ENCODE measurements at regions not wholly inside any gene's neighbourhood (a gene's known extent, or its start where the extent isn't known, plus 50 kb on each side); places are given as distances from the start of the nearest gene placed in this dataset.

DNA sequence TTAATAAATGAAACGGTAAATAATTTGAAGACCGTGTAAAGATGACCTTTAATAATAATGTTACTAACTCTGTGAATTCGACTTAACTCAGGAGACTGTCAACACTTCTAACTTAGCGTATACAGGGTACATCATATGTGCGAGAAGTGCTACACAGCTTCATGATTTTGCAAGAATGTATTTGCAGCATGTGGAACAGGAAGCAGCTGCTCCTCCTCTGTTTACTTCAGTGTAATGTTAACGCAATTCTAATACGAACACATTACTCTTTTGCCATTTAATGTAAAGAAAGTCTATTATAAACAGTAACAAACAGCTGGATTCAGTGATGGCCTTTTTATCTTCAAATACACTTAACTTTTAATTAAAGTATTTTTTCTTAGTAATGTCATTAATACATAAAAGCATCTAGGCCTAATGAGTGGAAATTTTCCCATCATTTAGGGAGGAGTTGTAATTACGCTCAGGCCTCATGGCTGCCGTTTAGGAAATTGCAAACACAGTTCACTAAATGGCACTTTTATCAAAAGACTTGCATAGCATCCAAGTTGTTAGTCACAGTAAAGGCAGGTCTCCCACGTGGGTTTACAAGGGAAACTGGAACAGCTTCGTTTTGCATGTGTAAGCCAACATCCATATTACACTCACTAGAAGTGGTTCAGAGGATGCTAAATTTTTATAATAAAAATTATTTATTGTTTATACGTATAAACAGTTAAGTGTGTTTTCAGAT is 635.7 kb downstream of the FBXO15 start:
- DNase-seq, result no peak

DNA sequence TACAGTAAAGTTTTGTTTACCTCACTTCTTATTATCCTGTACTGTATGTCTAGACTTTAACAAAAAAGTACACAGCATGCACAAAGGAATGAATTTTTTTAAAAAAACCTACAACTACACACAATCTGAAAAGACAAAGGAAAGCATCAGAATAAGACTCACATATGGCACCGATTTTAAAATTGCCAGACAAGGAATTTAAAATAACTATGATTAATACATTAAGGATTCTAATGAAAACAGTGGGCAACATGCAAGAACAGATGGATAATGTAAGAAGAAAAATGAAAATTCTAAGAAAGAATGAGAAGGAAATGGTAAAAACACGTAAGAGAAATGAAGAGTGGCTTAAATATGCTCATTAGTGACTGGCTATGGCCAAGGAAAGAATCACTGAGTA is 638.2 kb downstream of the FBXO15 start:
- DNase-seq, result no peak

DNA sequence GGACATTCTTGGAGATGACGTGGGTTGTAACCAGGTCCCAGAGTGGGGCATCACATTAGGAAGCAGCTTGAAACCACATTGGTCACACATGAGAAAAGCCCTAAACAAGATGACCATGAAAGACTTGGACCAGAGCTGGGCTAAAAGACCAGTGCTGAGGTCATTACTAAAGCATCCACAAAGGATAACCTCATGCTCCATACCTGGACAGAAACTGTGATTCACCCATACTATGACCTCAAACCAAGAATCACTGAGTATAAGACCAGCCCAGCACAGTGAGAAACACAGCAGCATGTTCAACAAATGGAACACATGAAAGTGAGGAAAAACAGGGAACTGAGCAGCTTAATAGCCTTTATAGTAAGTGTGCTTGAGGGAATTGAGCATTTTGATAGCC is 635.5 kb upstream of the NETO1 start:
- no peak for DNase-seq

DNA sequence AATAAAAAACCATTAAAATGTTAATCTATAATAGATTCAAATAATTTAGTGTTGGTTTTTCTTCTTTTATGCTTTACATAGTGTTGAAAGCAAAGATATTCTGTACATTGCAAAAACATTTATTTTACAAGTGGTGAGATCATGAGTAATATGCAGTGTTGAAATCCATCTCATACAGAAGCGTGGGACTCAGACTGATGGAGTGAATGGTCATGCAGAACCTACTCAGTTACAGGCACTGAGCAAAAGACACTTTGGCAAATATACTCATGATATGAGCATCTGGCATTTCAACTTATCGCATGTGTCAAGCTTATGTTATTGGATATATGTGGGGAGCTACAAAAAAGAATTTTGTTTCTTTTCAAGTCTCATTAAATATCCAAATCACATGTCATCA is 620.2 kb upstream of the NETO1 start:
- no peak for DNase-seq

DNA sequence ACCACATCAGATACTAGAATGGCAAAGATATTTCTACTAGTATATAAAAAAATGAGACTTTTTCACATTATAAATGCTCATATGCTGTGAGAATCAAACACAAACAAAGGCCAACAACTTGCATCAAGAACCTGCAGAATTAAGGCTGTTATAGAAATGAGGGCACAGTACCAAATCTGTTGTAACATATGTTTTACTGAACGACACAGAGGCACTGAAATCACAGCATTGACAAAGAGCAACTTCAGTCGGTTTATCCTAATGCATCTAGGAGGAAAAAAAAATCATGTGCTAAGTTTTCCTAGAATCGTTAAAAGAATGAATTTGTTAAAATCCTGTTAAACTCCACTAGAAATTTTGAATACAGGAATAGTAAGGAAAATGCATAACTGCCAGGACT is 617.4 kb upstream of the NETO1 start:
- no peak for DNase-seq

DNA sequence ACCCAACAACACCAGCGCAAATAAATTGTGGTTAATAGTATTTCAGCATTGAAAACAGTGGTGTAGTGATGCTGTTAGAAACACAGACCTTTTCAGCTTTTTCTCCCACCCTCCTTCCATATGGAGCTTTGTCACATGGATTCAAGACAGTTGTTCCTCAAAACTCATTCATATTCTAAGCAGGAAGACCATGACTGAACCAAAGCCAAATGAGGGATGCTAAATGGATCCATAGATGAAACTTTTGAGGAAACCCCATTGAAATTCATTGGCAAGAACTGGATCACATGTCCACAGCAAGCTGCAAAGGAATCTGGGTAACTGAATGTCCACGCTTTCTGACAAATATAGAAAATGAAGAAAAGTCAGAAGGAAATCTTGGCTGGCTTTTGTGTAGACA is 615.1 kb upstream of the NETO1 start:
- no peak for DNase-seq

DNA sequence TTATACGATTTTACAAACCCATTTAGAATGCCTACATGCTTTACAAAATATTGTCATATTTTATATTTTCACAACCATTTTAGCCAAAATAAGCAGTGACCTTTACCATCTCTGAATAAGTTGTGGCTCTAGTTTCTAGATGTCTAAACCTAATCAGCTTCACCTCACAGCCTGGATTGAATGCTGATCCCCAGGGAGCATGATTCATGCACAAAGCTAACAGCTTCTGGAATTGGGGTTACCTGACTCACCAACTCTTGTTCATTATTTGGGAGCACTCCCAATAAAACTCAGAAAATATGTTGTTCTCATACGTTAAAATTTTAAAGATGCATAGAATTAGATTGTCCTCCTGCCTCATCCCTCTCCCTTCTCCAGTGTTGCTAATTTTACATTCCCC is 611.7 kb upstream of the NETO1 start:
- no peak for DNase-seq

DNA sequence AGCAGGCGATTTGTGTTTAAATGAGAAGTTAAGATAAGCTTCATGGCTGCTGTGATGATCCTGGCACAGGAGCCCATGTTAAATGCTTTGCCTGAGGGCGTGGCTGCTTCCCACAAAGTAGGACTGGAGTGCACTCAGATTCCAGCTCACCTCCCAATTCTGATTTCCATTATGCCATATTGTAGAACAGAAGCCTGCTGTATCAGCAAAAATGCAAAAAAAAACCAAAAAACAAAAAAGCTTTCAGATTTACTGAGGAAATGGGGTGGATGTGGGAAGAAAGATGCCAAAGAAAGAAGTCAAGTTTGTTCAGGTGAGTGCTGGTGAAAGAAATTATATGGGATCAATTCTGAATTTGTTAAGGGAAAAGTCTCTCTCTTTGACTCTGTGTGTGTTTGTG is 610.4 kb upstream of the NETO1 start:
- no peak for DNase-seq

DNA sequence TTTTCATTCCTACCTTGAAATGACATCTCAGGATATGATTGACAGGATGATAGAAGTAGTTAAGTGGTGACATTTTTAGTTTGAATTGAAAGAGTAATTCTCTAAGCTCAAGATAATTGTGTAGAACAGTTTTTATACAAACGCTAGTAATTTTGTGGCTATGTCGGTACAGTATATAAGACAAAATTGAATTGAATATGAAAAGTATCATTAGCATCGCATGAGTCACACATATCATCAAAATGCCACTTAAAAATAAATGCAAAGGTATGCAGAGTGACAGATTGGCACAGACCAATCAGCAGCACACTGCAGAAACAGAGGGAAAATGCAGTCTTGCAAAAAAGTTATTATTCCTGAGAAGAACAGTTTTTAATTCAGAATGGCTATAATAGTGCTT is 608.2 kb upstream of the NETO1 start:
- DNase-seq, result no peak

DNA sequence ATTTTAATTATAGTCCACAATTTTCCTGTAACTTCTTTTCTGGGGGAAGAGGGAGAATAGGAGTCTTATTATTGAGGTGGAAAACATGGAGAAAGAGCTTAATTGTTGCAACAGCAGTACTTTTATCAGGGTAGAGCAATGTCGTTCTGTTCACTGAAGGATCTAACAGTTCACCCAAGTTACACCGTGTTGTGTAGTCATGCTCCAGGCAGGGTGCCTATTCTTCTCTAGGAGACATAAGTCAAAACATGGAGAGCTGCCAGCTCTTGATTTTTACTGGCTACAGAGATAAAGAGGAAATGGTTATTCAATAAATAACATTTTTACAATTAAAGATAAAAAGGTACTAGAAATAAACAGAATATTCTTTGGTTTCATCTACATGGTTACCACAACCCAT is 594.3 kb upstream of the NETO1 start:
- DNase-seq, result no peak

DNA sequence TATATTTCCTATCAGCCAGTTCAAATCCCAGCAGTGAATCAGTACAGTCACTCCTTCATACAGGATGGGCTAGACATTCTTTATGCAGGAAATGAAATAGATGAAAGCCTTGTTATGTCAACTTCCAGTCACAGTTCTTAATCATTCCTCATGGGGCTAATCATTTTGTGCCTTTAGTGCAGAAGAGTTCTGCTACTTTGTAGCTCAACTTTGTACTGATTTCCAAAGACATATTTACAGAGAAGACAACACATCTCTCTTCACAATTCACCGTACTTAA is 593.9 kb upstream of the NETO1 start:
- no peak for DNase-seq

DNA sequence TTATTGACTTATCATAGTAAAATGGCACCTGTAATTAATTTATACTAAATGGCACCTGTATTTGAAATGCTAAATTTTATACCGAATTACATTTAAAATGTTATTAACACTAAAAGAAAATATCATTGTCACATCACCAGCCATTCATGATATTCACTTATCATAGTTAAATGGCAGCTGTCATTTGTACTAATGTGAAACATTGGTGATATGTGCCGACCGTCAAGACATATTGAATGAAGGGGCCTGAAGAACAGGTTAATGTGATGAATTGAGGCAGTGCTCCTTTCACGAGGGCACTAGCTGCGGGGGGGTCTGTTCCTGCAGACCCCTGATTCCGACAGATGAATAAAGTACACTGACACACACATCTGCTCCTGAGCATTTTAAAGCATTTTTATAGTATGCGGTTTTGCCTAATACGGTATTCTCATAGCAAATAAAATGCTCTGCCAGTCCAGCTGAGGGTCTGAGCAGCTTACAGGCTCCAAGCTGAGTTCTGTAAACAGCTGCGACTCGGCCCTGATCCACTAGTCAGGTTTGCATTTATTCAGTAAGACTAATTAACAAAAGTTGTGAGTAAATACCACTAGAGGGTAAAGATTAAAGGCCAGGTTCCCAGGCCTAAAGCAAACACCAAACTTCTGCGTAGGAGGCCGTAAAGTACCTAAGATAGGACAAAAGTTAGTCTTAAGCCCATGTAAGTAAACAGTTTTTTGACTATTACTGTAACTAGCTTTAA is 593.4 kb upstream of the NETO1 start:
- DNase-seq, result no peak

DNA sequence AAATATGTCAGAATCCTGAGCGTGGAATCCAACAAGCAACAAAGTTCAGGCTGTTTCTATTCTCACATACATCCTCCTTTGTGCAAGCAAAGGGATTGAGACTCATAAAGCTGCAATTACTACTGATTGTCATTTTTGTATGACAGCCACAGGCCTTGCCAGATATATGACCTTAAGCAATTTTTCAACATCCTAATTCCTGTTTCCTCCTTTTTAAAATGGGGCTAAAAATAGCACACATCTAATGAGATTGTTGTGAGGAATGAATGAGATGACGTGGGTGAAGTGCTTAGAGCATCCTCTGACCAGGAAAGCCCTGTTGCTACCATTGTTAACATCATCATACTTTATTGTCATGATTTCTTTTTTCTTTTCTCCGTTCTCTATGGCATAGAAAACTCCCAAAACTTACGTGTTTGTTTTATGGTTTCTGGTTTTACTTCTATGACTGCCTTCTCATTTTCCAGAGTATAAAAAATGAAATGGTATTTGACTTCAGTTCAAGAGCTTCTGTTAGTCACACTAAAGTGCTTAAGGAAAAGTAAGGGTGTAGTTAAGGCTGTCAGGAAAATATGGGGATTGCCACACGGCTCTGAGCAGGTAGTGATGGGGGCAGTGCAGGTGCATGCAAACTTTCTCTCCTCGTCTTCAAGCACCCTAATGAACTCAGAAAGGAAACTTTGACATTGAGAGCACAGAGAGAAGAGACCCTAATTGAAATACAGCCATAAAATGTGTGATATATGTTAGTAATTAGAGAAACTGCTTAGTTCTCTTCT is 590.6 kb upstream of the NETO1 start:
- DNase-seq, result no peak

DNA sequence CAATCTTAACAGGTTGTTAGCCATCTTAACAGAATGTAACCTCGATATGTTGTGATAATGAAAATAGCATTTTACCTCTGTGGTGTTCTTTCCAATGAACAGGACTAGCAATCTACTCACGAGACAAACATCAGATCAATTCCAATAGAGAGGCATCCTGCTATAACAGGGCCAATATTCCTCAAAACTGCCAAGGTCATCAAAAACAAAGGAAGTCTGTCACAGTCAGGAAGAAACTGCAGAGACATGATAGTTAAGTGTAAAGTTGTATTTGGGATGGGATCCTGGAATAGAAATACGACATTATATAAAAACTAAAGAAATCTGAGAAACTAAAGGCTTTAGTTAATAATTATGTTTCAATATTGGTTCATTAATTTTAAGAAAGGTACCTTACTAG is 588.9 kb upstream of the NETO1 start:
- no peak for DNase-seq

DNA sequence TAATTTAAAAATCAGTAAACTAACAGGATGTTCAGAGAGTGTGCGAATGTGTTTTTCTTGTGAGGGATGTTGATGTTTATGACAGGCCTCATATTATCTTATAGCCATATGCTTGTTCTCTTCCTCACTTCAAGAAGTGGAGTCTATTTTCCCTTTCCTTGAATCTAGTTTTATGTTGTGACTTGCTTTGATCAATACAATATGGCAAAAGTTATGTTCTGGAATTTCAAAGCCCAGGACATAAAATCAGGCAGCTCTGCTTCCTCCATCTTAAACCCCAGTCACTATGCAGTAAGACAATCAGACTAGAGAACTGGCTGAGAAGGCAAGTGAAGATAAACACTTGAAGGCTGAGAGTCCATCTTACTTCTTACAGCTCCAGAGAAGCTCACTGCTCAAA is 585.1 kb upstream of the NETO1 start:
- no peak for DNase-seq

DNA sequence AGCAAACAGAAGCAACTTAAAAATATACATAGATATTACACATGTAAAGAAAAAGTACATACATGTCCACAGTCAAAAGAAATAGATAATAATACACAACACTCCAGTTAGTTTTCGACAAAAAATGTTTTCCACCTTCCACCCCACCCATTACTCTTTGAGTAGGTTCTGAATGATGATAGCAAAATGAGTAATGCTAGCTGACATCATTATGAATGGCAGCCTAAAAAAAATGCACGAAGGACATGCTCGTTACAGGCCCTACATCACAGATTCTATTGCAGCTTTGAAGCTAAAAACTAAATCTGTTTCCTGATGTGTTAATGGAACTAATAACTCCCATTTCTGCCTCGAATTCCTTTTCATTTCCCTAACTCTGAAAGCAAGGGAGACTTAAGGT is 578.7 kb upstream of the NETO1 start:
- no peak for DNase-seq

DNA sequence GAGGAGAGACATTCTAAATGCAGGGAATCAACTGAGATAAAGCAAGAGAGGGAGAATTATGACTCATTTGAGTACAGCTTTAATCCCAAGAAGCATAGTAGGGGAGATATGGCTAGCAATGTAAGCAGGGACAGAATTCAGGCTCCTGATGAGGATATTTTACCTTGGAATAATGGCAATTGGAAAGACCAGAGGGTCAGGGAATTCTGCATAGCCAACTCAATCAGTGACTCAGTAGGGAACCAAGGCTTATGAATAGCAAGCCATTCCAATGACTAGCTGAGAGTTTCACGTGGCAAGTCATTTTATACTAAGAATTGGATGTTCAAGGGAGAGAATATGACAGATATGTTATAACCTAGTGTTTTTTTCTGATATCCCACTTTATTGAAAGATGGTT is 563.8 kb upstream of the NETO1 start:
- no peak for DNase-seq

DNA sequence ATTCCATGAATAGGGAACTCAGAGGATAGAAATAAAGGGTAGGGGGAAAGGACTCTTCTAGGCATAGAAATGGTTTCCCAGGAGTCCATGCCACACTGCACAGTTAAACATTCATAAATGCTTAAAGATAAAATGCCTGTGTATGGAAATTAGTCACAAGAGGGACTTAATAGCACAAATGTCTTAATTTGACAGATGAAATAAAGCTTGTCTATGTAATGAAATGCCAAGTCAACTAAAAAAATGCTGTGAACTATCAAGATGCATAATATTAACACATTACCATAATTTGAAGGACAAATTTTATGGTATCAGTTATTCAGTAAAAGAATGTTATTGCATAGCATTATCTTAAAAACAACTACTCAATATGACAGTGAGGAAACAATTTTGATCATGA is 553.2 kb upstream of the NETO1 start:
- DNase-seq, result no peak

DNA sequence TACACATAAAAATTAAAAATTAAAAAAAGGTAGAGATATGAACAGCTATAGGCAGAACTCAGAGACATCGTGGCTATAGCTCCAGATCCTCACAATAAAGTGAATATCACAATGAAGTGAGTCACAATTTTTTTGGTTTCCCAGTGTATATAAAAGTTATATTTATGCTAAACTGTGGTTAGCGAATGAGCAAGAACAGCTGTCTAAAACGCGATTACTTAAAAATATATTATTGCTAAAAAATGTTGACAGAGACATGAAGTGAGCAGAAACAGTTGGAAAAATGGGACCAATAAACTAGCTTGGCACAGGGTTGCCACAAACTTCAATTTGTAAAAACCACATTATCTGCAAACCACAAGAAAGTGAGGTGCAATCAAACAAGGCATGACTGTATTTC is 551.7 kb upstream of the NETO1 start:
- DNase-seq, result no peak

DNA sequence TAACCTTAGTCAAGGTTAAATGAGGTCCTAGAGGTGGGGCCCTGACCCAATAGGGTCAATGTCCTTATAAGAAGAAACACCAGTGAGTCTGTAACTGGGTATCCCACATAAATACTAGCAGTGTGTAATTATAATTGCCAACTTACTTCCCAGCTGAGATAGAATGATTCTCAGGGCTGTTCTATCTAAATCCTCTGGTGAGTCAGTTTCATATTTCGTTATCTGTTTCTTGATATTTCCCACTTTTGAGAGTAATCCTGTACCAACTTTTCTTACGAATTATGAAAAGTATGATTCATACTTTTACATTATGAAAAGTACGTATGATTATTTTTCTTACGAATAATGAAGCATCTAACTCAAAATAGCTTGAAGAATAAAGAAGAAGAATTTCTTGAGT is 546.8 kb upstream of the NETO1 start:
- DNase-seq, result no peak

DNA sequence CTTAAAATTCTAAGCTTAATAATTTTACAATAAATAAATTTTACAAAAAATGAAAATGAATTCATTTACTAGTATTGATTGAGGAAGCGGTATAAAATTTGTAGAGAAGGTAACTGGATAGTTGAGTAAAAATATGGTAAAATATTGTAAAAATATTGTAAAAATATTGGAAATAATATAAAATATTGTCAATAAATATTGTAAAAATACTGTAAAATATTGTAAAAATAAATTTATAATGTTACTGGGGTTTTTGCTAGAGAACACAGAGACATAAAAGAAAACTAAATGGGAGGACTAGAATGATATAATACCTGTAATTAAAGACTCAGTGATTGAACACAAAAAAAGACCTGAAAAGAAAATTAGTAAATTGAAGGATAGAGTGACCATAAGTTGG is 546.3 kb upstream of the NETO1 start:
- DNase-seq, result no peak

DNA sequence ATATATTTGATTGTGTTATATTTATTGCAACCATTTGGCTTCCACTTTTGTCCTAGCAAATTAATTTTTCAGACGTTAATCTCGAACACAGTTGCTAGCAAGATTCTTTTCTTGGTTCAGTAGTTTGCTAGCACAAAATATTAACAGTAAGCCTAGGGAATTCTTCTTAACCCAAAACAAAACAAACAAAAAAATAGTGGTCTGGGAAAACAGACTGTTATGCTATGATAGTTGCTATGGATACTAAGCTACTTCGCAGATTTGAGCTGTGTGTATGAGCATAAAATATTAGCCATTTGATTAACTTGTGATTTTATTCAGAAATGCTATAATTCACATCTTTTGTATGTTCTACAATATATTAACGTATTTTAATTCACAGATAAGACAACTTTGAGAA is 541.5 kb upstream of the NETO1 start:
- no peak for DNase-seq

DNA sequence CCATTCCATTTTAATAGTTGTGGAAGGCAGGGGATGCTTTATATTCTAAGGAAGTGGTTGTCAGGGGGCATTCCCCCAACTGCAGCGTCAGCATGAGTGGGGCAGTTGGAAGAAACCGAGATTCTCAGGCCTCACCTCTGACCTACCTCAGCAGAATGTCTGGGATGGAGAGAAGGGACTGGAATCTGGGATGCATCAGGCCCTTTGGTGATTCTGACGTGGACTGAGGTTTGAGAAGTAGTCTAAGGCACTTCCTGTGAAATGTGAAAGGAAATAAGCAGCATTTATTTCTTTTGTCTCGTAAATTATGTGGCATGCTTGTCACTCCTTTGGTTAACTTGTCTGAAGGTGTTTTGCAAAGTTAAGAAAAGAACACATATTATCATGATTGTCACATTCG is 540.7 kb upstream of the NETO1 start:
- DNase-seq, result no peak

DNA sequence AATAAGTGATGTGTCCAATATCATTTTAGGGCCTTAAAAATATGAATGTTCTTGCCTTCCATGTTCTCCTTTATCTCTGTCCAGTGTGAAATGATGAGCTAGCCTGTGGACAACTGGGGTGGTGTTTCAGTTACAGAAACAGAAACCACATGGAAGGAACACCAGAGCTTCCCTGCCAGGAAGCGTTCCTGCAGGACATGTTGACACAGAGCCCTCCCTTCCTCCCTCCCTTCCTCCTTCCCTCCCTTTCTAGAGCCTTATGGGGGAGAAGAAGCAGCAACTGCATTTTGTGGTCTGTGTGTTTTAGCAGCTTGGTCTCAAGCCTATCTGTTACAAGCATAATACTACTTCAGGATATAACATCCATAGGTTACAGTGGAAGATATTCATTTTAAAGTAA is 539.7 kb upstream of the NETO1 start:
- no peak for DNase-seq

DNA sequence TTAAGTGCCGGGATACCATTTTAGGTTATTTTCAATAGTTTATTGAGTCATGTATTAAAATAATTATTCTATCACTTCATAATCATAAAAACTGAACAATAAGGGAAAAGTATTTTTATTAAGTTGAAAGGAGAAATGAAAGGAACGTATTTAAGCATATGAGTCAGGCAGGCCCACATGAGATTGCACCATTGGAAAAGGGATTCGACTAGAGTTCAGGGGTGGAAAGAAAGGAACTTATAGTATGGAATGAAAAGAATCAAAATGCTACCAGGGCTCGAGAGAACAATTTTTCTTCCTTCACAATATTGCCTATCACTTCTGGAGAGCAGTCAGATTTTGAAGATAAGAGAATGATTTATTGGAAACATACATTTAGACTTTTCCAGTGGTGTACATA is 516.5 kb upstream of the NETO1 start:
- no peak for DNase-seq

All from activated CD8-positive, alpha-beta memory T cell treated with anti-CD3 and anti-CD28 coated beads for 24 hours (primary cell).